ENCODE measurements at regions not wholly inside any gene's neighbourhood (a gene's known extent, or its start where the extent isn't known, plus 50 kb on each side); places are given as distances from the start of the nearest gene placed in this dataset.

DNA sequence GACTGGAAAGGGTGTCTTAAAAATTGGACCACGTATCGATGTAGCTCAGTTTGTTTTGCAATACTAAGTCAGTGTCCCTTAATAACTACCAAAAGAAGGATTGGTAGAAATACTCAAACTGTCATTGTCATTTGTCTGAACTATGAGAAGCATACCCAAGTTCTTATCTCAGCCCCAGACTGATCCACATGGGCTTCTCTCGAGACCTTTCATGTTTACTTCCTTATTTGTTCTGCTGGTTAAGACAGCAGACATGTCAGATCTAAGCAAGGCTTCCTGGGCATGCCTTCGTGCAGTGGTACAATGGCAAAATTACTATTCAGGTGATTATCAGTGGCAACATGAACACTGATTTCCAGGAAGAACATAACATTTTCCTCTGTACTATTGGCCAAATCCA is 211.1 kb upstream of the PHACTR1 start:
- Histone ChIP-seq H3K36me3 (ENCODE audit: control insufficient read depth, insufficient read depth, low read length) (no peaks in the 10 kb centered on the region), H3K27ac (ENCODE audit: insufficient read depth, low read length, poor library complexity, severe bottlenecking) (no peak overlapping the region), H3K4me3 (ENCODE audit: low read depth, low read length) (no peak overlapping the region), H3K9me3 (ENCODE audit: control insufficient read depth in 2 of 2, low read length in 2 of 2) (no peaks in the 10 kb centered on the region), H3K4me1 (ENCODE audit: control insufficient read depth, insufficient read depth, low read length, poor library complexity, severe bottlenecking) (no peaks in the 10 kb centered on the region), H3K27me3 (ENCODE audit: control insufficient read depth, insufficient read depth, low read length) (peaks cover 4% of the 10 kb centered on the region)
- Mint-ChIP-seq H3K36me3 (no peaks in the 10 kb centered on the region), H3K27ac (no peak overlapping the region), H3K4me3 (no peak overlapping the region), H3K4me1 (no peaks in the 10 kb centered on the region), H3K9me3 (peaks cover 0 to 4% (median 0%) of the 10 kb centered on the region in 7 donors), H3K27me3 (peaks cover 4% of the 10 kb centered on the region)
- ATAC-seq (ENCODE audit: low read depth in 2 of 2) (no peak), DNase-seq (no peak)

DNA sequence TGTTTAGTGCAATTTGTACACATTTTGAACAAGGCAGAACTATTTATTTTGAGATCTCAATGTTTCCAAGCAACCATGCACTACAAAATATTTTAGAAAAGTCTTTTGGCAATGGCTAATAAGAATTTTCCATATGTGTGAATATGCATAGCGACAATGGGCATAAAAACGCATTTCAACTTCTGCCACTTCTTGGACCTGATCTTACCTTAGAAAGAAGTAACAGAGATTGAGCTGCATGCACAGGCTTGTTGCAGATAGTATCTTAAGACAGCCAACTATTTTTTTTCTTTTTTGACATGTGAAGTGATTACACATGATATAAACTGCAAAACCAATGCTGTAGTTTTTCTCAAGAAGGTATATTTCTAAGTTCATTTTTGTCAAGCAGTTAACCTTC is 210.4 kb upstream of the PHACTR1 start:
- H3K4me3 Mint-ChIP-seq, result no peak overlapping the region

DNA sequence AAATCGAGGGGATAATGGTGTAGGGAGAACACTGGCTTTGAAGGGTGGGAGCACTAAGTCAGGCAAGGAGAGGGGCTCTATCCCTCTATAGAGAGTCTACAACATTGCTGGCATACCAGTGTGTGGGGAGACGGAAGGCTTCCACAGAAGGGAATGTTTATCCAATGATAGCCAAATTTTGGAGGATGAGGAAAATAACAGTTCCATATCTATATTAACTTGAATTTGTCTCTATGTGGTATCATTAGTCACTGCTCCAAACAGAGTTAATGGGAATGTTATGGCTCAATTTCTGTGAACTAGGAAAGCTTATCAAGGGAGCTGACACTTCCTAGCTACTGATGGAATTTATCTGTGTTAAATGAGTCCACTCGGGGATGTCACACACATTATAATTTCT is 208.9 kb upstream of the PHACTR1 start:
- H3K27ac ChIP-seq (ENCODE audit: insufficient read depth, low read length, poor library complexity, severe bottlenecking), result no peak overlapping the region
- DNase-seq, result no peak

More for the DNA sequence above, 210.4 kb upstream of the PHACTR1 start:
- H3K9me3 ChIP-seq (ENCODE audit: control insufficient read depth in 2 of 2, low read length in 2 of 2), result no peaks in the 10 kb centered on the region
- H3K4me3 ChIP-seq (ENCODE audit: low read depth, low read length), result no peak overlapping the region
- no peaks in the 10 kb centered on the region for H3K4me1 ChIP-seq (ENCODE audit: control insufficient read depth, insufficient read depth, low read length, poor library complexity, severe bottlenecking)
- H3K27me3 Mint-ChIP-seq, result peaks cover 4% of the 10 kb centered on the region
- H3K27ac ChIP-seq (ENCODE audit: insufficient read depth, low read length, poor library complexity, severe bottlenecking), result no peak overlapping the region
- no peaks in the 10 kb centered on the region for H3K4me1 Mint-ChIP-seq
- ATAC-seq (ENCODE audit: low read depth in 2 of 2) (no peak), DNase-seq (no peak)
- H3K27me3 ChIP-seq (ENCODE audit: control insufficient read depth, insufficient read depth, low read length), result peaks cover 4% of the 10 kb centered on the region
- no peaks in the 10 kb centered on the region for H3K36me3 ChIP-seq (ENCODE audit: control insufficient read depth, insufficient read depth, low read length)
- no peak overlapping the region for H3K27ac Mint-ChIP-seq
- peaks cover 0 to 4% (median 0%) of the 10 kb centered on the region in 7 donors for H3K9me3 Mint-ChIP-seq
- no peaks in the 10 kb centered on the region for H3K36me3 Mint-ChIP-seq

DNA sequence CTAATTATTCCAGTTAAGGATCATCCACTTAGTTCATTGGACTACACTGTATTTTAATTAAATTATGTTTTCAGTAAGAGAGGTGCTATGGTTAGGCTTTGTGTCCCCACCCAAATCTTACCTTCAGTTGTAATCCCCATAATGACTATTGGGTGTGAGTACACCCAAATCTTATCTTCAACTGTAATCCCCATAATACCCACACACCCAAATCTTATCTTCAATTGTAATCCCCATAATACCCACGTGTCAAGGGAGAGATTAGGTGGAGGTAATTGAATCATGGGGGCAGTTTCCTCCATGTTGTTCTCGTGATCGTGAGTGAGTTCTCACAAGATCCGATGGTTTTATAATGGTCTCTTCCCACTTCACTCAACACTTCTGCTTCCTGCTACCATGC is 208.0 kb upstream of the PHACTR1 start:
- Mint-ChIP-seq H3K4me3 (no peak overlapping the region), H3K36me3 (no peaks in the 10 kb centered on the region), H3K27me3 (peaks cover 4% of the 10 kb centered on the region), H3K27ac (no peak overlapping the region), H3K9me3 (peaks cover 0 to 5% (median 0%) of the 10 kb centered on the region in 7 donors), H3K4me1 (no peaks in the 10 kb centered on the region)
- DNase-seq (no peak), ATAC-seq (ENCODE audit: low read depth in 2 of 2) (no peak)
- H3K4me3 ChIP-seq (ENCODE audit: low read depth, low read length), result no peak overlapping the region
- no peaks in the 10 kb centered on the region for H3K4me1 ChIP-seq (ENCODE audit: control insufficient read depth, insufficient read depth, low read length, poor library complexity, severe bottlenecking)
- peaks cover 4% of the 10 kb centered on the region for H3K27me3 ChIP-seq (ENCODE audit: control insufficient read depth, insufficient read depth, low read length)
- no peaks in the 10 kb centered on the region for H3K36me3 ChIP-seq (ENCODE audit: control insufficient read depth, insufficient read depth, low read length)
- no peaks in the 10 kb centered on the region for H3K9me3 ChIP-seq (ENCODE audit: control insufficient read depth in 2 of 2, low read length in 2 of 2)
- no peak overlapping the region for H3K27ac ChIP-seq (ENCODE audit: insufficient read depth, low read length, poor library complexity, severe bottlenecking)

More for the DNA sequence above, 208.9 kb upstream of the PHACTR1 start:
- H3K9me3 ChIP-seq (ENCODE audit: control insufficient read depth in 2 of 2, low read length in 2 of 2), result no peaks in the 10 kb centered on the region
- H3K4me1 ChIP-seq (ENCODE audit: control insufficient read depth, insufficient read depth, low read length, poor library complexity, severe bottlenecking), result no peaks in the 10 kb centered on the region
- H3K4me3 Mint-ChIP-seq, result no peak overlapping the region
- H3K27me3 ChIP-seq (ENCODE audit: control insufficient read depth, insufficient read depth, low read length), result peaks cover 4% of the 10 kb centered on the region
- no peak for ATAC-seq (ENCODE audit: low read depth in 2 of 2)
- H3K9me3 Mint-ChIP-seq, result peaks cover 0 to 5% (median 0%) of the 10 kb centered on the region in 7 donors
- no peak overlapping the region for H3K4me3 ChIP-seq (ENCODE audit: low read depth, low read length)
- H3K4me1 Mint-ChIP-seq, result no peaks in the 10 kb centered on the region
- peaks cover 4% of the 10 kb centered on the region for H3K27me3 Mint-ChIP-seq
- no peak overlapping the region for H3K27ac Mint-ChIP-seq
- H3K36me3 ChIP-seq (ENCODE audit: control insufficient read depth, insufficient read depth, low read length), result no peaks in the 10 kb centered on the region
- H3K36me3 Mint-ChIP-seq, result no peaks in the 10 kb centered on the region

DNA sequence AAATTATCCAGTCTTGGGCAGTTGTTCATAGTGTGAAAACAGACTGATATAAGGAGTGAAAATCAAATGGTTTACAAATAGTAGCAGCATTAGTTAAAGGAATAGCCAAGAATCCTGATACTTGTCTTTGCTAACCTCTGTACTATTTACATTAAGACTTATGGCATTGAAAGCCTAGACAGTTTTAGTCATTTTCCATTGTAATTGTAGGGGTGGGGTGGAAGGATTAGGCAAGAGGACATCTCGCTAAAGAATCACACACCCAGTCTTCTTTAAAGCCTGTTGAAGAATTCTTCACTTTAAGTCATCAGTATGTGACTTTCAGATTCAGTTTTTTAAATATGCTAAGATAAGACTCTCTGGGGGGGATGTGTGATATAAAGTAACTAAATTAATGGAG is 207.5 kb upstream of the PHACTR1 start:
- Histone ChIP-seq H3K27me3 (ENCODE audit: control insufficient read depth, insufficient read depth, low read length) (peaks cover 4% of the 10 kb centered on the region), H3K4me3 (ENCODE audit: low read depth, low read length) (no peak overlapping the region), H3K36me3 (ENCODE audit: control insufficient read depth, insufficient read depth, low read length) (no peaks in the 10 kb centered on the region), H3K9me3 (ENCODE audit: control insufficient read depth in 2 of 2, low read length in 2 of 2) (no peaks in the 10 kb centered on the region), H3K4me1 (ENCODE audit: control insufficient read depth, insufficient read depth, low read length, poor library complexity, severe bottlenecking) (no peaks in the 10 kb centered on the region), H3K27ac (ENCODE audit: insufficient read depth, low read length, poor library complexity, severe bottlenecking) (no peak overlapping the region)
- Mint-ChIP-seq H3K36me3 (no peaks in the 10 kb centered on the region), H3K9me3 (peaks cover 0 to 5% (median 0%) of the 10 kb centered on the region in 7 donors), H3K27ac (no peak overlapping the region), H3K4me1 (no peaks in the 10 kb centered on the region), H3K27me3 (peaks cover 4% of the 10 kb centered on the region), H3K4me3 (no peak overlapping the region)
- ATAC-seq (ENCODE audit: low read depth in 2 of 2), result no peak
- DNase-seq, result no peak

DNA sequence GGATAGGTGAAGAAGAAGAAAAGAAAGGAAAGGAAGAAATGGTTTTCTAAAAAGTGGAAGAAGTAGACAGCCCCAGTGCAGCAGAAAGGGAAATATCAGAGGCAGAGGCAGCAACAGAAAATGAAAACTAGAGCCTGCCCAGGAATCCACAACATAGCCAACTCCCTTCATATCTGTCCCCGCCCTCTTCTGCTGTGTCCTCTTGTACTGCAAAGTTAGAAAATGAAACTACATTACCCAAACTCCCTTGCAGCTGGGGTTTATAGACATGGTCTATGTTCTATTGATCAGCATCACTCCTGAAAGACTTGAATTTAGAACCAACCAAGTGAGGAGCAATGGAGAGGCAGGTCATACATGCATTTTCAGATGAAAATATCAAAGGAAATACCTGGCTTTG is 200.5 kb upstream of the PHACTR1 start:
- peaks cover 6% of the 10 kb centered on the region for H3K27me3 Mint-ChIP-seq
- H3K27me3 ChIP-seq (ENCODE audit: control insufficient read depth, insufficient read depth, low read length), result no peaks in the 10 kb centered on the region
- H3K36me3 Mint-ChIP-seq, result no peaks in the 10 kb centered on the region
- DNase-seq (peak in 1 of 3 donors; percentile 4), ATAC-seq (ENCODE audit: low read depth in 2 of 2) (no peak)
- no peaks in the 10 kb centered on the region for H3K9me3 ChIP-seq (ENCODE audit: control insufficient read depth in 2 of 2, low read length in 2 of 2)
- no peak overlapping the region for H3K4me3 ChIP-seq (ENCODE audit: low read depth, low read length)
- H3K27ac Mint-ChIP-seq, result no peak overlapping the region
- no peak overlapping the region for H3K27ac ChIP-seq (ENCODE audit: insufficient read depth, low read length, poor library complexity, severe bottlenecking)
- no peak overlapping the region for H3K4me3 Mint-ChIP-seq
- H3K9me3 Mint-ChIP-seq, result peaks cover 0 to 9% (median 0%) of the 10 kb centered on the region in 7 donors
- H3K4me1 Mint-ChIP-seq, result no peaks in the 10 kb centered on the region
- H3K4me1 ChIP-seq (ENCODE audit: control insufficient read depth, insufficient read depth, low read length, poor library complexity, severe bottlenecking), result no peaks in the 10 kb centered on the region
- H3K36me3 ChIP-seq (ENCODE audit: control insufficient read depth, insufficient read depth, low read length), result no peaks in the 10 kb centered on the region

DNA sequence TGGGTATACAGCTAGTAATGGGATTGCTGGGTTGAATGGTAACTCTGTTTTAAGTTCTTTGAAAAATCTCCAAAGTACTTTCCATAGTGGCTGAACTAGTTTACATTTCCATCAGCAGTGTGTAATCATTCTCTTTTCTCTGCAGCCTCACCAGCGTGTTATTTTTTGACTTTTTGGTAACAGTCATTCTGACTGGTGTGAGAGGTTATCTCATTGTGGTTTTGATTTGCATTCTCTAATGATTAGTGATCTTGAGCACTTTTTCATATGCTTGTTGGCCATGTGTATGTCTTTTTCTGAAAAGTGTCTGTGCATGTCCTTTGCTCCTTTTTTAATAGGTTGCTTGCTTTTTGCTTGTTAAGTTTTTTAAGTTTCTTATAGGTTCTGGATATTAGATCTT is 194.2 kb upstream of the PHACTR1 start:
- no peaks in the 10 kb centered on the region for H3K4me1 ChIP-seq (ENCODE audit: control insufficient read depth, insufficient read depth, low read length, poor library complexity, severe bottlenecking)

DNA sequence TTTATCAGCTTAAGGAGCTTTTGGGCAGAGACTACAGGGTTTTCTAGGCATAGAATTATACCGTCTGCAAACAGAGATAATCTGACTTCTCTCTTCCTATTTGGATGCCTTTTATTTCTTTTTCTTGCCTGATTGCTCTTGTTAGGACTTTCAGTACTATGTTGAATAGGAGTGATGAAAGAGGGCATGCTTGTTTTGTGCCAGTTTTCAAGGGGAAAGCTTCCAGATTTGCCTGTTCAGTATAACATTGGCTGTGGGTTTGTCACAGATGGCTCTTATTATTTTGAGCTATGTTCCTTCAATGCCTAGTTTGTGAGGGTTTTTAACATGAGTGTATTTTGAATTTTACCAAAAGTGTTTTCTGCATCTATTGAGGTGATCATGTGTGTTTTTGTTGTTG is 192.8 kb upstream of the PHACTR1 start:
- H3K27me3 ChIP-seq (ENCODE audit: control insufficient read depth, insufficient read depth, low read length), result peaks cover 5% of the 10 kb centered on the region
- H3K4me1 ChIP-seq (ENCODE audit: control insufficient read depth, insufficient read depth, low read length, poor library complexity, severe bottlenecking), result no peaks in the 10 kb centered on the region
- Mint-ChIP-seq H3K27me3 (peaks cover 14% of the 10 kb centered on the region), H3K36me3 (no peaks in the 10 kb centered on the region), H3K27ac (no peak overlapping the region), H3K9me3 (peaks cover 0 to 2% (median 2%) of the 10 kb centered on the region in 7 donors), H3K4me1 (no peaks in the 10 kb centered on the region), H3K4me3 (no peak overlapping the region)
- no peaks in the 10 kb centered on the region for H3K9me3 ChIP-seq (ENCODE audit: control insufficient read depth in 2 of 2, low read length in 2 of 2)
- ATAC-seq (ENCODE audit: low read depth in 2 of 2), result no peak
- no peak overlapping the region for H3K4me3 ChIP-seq (ENCODE audit: low read depth, low read length)
- H3K27ac ChIP-seq (ENCODE audit: insufficient read depth, low read length, poor library complexity, severe bottlenecking), result no peak overlapping the region
- DNase-seq, result no peak
- H3K36me3 ChIP-seq (ENCODE audit: control insufficient read depth, insufficient read depth, low read length), result no peaks in the 10 kb centered on the region

More for the DNA sequence above, 194.2 kb upstream of the PHACTR1 start:
- H3K27me3 ChIP-seq (ENCODE audit: control insufficient read depth, insufficient read depth, low read length), result peaks cover 3% of the 10 kb centered on the region
- Mint-ChIP-seq H3K36me3 (no peaks in the 10 kb centered on the region), H3K4me3 (no peak overlapping the region), H3K4me1 (no peaks in the 10 kb centered on the region), H3K27me3 (peaks cover 10% of the 10 kb centered on the region), H3K27ac (no peak overlapping the region), H3K9me3 (peaks cover 0 to 2% (median 0%) of the 10 kb centered on the region in 7 donors)
- no peak overlapping the region for H3K27ac ChIP-seq (ENCODE audit: insufficient read depth, low read length, poor library complexity, severe bottlenecking)
- no peaks in the 10 kb centered on the region for H3K36me3 ChIP-seq (ENCODE audit: control insufficient read depth, insufficient read depth, low read length)
- DNase-seq (no peak), ATAC-seq (ENCODE audit: low read depth in 2 of 2) (no peak)
- H3K9me3 ChIP-seq (ENCODE audit: control insufficient read depth in 2 of 2, low read length in 2 of 2), result no peaks in the 10 kb centered on the region
- H3K4me3 ChIP-seq (ENCODE audit: low read depth, low read length), result no peak overlapping the region
